Epithelial cell of esophagus (primary cell): ENCODE measurements at regions not wholly inside any gene's neighbourhood (a gene's known extent, or its start where the extent isn't known, plus 50 kb on each side); places are given as distances from the start of the nearest gene placed in this dataset.
A peak's percentile ranks its signal among the peaks of the same experiment; 100 is the strongest.

Experiments used
- DNase-seq: peaks from one replicate; pipeline ENCODE4 v3.0.0; 2010; ENCODE audit warnings: low read depth
- H3K4me3 ChIP-seq: 2 replicates; pipeline ENCODE4 v1.5.1; 2011; ENCODE audit warnings: mild to moderate bottlenecking, low read length, control low read depth
- CTCF ChIP-seq: IDR thresholded peaks from 2 replicates; pipeline ENCODE4 v1.5.1; 2011; ENCODE audit warnings: low read depth, mild to moderate bottlenecking, low read length, control low read depth, inconsistent platforms; ENCODE audit not compliant: insufficient read depth; ENCODE audit errors: missing control alignments

GRCh38 chr2:61713457-61713856, 140.4 kb downstream of the FAM161A start:
- H3K4me3 ChIP-seq, result no peak overlapping the region
- no peak for DNase-seq
- no peak for TF ChIP-seq CTCF

- TF ChIP-seq CTCF, result no peak
- H3K4me3 ChIP-seq, result no peak overlapping the region
- no peak for DNase-seq
Measured at GRCh38 chr2:61712060-61712459, 141.8 kb downstream of the FAM161A start.

DNA sequence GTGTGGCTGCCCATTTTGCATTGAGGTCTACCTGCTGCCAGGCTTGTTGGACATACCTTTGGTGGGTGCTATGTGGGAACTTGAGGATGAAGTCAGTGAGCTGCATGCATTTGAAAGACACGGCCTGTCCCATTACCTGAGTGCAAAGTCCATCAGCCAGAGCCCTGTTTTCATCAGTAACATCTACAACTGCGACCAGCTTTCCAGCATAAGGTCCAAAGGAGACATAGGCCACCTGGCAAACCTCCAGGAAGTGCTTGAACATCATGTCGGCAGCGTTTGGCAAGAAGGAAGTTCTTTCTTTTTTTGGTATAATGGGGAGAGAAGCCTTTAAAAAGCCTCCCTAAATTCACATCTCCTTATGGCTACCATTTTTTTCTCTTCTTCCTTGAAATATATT, 143.1 kb downstream of the FAM161A start:
- no peak for TF ChIP-seq CTCF
- no peak overlapping the region for H3K4me3 ChIP-seq
- DNase-seq, result no peak

GRCh38 chr2:61707984-61708852, 145.6 kb downstream of the FAM161A start:
- DNase-seq, result peak; percentile 82
- TF ChIP-seq CTCF, result no peak

DNA sequence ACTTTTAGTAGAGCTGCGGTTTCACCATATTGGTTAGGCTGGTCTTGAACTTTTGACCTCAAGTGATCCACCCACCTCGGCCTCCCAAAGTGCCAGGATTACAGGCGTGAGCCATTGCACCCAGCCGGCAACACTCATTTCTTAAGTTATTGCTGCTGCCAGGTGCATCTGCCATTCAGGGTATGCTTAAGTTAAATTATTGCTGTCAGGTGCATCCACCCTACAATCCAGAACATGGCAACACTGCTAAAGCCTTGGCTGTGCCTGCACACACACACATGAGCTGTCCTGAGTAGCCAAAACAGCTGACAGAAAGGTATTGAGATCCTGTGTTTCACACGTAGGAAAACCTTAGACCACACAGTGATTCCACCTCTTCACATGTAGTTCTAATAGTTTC, 148.2 kb downstream of the FAM161A start:
- no peak overlapping the region for H3K4me3 ChIP-seq
- TF ChIP-seq CTCF, result no peak
- no peak for DNase-seq

More at GRCh38 chr2:61707984-61708852, 145.6 kb downstream of the FAM161A start:
- H3K4me3 ChIP-seq, result no peak overlapping the region

DNA sequence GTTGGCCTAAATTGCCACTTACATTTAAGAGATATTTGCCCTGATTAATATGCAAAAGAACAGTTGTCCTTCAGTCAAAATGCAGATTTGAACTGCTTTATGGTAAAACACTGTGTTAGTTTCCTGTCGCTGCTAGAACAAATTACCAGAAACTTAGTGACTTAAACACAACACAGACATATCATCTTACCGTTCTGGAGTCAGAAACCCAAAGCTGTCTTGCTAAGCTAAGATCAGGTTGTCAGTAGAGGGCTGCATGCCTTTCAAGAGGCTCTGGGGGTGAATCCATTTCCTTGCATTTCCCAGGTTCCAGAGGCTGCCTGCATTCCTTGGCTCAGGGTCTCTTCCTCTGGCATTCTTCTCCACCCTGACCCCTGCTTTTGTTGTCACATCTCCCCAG, 149.5 kb downstream of the FAM161A start:
- no peak for DNase-seq
- no peak overlapping the region for H3K4me3 ChIP-seq
- no peak for TF ChIP-seq CTCF

DNA sequence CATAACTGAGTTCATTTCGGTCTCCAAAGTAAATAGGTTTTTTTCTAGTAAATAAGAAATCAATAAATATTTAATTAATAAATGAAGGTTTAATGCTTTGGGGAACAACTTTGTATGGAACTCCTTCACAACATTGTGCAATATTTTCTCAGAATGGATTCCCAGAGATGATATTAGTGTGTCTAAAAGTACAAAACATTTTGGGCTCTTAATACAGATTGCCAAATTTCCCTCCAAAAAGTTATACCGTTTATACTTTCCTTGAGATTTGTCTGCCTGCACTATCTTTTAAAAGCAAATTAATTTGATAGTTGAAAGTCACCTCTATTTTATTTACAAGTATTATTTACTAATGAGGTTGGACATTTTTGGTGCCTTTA, 151.8 kb downstream of the FAM161A start:
- DNase-seq, result no peak
- no peak for TF ChIP-seq CTCF
- no peak overlapping the region for H3K4me3 ChIP-seq
